ENCODE measurements at regions not wholly inside any gene's neighbourhood (a gene's known extent, or its start where the extent isn't known, plus 50 kb on each side); places are given as distances from the start of the nearest gene placed in this dataset.
A peak's percentile ranks its signal among the peaks of the same experiment; 100 is the strongest.
"Not testable (repeated sequence)": the region's sequence is repeated elsewhere in the genome, so short reads cannot be mapped to it uniquely, and the experiment has no call there.

DNA sequence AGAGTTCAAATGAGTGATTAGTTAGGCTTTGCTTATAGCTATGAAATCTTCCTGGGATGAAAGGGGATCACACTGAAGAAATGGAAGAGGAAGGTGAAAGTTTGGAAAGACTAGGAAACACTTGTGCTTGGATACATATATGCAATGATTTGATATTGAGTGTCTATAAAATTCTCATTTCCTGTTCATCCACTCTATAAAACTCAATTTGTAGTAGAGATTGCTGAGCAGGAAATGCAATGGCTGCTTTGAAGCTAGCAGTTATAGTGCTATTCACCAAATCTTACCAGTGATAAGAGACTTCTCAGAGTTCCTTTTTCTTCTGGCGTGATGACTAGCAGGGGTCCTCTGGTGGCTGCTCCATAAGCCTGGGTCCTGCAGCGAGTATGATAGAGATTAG is 128.1 kb upstream of the HPF1 start:
- no peak for DNase-seq

DNA sequence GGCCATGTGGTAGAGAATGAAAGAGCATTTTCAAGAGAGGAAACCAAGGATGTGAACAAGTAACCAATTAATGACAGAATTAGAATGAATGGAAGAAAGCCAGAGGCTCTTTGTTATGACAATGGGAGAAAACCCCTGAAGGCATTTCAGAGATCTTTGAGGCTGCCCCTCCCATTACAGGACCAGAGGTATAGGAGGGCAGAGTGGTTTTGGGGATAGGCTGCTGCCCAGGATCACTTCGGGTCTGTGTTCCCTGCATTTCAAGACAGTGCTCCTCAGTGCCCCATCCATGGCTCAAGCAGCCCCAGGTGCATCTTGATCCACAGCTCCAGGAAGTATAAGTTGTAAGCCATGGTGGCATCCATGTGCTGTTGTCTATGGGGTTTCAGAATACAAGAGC is 124.0 kb upstream of the HPF1 start:
- no peak for DNase-seq

DNA sequence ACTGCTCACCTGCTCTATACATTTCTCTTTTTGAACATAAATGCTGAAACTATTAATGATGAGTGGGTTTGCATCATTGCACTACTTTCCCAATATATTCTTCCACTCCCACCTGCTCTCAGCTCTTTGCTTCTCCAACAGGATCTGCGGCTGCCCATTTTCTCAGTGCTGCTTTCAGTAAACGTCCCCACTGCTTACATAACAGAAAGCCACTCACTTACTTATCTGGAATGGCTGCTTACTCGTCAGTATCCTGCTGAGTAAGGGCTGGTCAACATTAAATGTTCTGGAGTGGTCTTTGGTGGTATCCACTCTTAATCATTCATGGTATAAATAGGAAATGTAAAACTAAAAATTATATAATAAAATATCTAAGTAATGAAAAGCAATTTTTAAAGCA is 112.8 kb upstream of the HPF1 start:
- no peak for DNase-seq

- DNase-seq, result no peak
These were observed 111.7 kb upstream of the HPF1 start for GRCh38 chr4:169869490-169869889.

DNA sequence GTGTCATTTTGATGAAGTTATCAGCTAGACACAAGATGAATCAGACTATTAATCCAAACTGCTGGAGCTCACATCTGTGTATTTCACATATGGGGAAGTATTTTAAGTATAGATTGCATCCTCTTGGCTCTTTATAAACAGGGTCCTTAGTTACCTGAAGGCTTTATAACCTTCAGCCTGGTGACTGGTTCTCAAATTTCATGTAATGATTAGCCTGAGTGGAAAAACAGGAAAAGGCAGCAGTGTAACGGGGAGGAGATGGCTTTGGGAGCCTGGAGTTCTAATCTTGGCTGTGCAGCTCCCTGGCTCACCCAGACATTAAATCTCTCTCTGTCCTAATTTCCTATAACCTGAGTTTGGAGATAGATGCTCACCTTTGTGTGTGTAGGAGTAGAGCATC is 103.8 kb upstream of the HPF1 start:
- no peak for DNase-seq

- DNase-seq, result no peak
These were observed 101.8 kb upstream of the HPF1 start for GRCh38 chr4:169859366-169860216.

GRCh38 chr4:169854090-169854489 is 96.3 kb upstream of the HPF1 start:
- no peak for DNase-seq

GRCh38 chr4:169852481-169852880 is 94.7 kb upstream of the HPF1 start:
- no peak for DNase-seq

DNA sequence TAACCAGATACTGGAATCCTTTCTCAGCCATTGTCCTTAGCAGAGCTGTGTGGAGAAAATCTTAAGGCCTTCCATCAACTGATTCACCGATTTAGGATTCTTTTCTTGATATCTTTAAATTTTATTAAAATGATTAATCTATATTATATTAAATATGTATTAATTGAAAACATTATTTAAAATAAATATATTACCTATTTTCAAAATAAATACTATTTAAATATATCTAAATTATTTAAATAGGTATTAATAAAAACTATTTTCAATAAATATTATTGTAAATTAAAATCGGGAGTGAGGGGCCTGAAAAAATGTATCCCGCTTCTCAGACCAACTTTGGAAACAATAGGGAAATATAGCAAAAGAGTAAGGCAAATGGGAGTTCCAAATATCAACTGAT is 94.0 kb upstream of the HPF1 start:
- DNase-seq, result no peak

DNA sequence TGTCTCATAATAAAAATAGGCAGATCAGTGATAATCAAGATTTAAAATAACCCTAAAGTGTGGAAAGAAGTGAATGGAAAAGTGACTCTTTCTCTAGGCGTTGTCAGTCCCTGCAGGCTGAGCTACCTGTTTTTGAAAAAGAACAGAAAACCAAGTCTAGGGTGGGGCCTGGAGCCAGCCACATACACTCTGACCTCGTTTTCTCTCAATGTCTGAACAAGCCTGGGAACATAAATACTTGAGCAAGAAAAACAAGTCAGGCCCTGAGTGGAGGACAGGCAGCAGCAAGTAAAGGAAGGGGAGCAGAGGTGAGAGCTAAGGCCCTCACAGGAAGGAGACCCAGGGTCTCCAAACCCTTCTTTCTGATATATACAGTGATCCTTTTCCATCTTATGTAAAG is 91.7 kb upstream of the HPF1 start:
- no peak for DNase-seq

- no peak for DNase-seq
These were observed 90.3 kb upstream of the HPF1 start for GRCh38 chr4:169848018-169848417.

DNA sequence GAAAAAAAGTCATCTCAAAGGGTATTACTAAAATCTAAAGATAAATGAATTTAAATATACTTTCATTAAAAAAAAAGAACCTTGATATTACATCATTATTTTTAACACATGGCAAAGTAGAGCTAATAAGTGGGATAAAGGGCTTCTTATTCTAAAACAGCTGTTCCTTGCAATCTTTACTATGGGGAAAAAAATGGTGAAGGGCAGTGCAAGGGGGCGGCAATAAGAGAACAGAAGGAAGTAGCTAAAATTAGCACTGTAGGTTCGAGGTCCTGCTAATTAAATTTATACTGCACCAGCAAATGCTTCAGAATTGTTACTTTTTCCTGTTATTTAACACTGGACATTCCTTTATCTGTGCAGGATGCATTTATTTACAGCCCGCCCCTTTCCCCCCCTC is 89.4 kb upstream of the HPF1 start:
- no peak for DNase-seq

DNA sequence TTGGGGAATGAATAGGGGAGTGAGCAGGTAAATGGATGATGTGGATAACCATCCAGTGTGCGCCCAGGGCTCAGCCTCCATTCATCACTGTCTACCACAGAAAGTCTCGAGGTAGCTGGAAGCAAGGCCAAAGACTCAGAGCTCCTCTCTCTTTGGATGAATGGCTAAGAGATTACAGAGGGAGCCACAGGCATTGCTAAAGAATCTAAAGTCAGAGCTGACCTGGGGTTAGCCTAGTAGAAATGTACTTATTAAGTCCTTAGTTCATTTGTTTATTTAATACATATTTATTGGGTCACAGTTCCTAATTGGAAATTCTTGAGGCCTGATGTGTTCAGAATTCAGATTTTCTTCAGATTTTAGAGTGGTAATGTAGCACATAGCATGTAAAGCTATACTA is 88.7 kb upstream of the HPF1 start:
- DNase-seq, result no peak

- no peak for DNase-seq
These were observed 84.0 kb upstream of the HPF1 start for GRCh38 chr4:169841776-169842175.

GRCh38 chr4:169840554-169840953 is 82.8 kb upstream of the HPF1 start:
- no peak for DNase-seq

- DNase-seq, result not testable (repeated sequence)
These were observed 70.6 kb upstream of the HPF1 start for GRCh38 chr4:169828329-169828728.

DNA sequence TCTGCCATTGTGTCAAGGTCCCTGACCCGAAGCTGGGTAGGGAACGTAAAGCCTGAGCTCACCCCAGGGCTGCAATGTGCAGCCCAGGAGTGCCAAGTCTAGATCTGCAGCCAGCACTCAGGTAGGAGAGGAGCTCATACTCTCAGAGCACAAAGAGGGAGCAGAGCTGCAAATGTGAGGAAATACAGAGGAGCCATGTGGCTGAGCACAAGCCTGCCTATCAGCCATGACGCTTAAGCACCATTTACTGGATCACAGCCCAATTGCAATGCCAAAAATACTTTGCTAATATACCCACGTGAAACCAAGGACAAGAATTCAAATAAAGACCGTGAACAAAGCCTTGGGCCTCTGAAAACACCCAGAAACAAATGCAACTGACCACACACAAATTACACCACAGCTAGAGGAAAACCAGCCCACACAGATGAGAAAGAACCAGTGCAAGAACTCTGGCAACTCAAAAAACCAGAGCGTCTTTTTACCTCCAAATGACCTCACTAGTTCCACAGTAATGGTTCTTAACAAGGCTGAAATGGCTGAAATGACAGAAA is 69.0 kb upstream of the HPF1 start:
- DNase-seq, result no peak

- peak; percentile 75 for DNase-seq
These were observed 65.9 kb upstream of the HPF1 start for GRCh38 chr4:169823685-169824084.

DNA sequence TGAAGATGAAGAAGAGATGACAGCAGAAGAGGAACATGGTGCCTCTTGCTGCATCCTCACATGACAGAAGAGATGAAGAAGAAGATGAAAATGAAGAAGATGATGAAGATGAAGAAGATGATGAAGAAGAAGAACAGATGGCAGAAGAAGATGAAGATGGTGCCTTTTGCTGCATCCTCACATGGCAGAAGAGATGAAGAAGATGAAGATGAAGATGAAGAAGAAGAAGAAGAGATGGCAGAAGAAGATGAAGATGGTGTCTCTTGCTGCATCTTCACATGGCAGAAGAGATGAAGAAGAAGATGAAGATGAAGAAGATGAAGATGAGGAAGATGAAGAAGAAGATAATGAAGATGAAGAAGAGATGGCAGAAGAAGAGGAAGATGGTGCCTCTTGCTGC is 63.7 kb upstream of the HPF1 start:
- DNase-seq, result no peak

- no peak for DNase-seq
These were observed 60.4 kb upstream of the HPF1 start for GRCh38 chr4:169818063-169818679.

- no peak for DNase-seq
These were observed 57.9 kb upstream of the HPF1 start for GRCh38 chr4:169815606-169816005.

DNA sequence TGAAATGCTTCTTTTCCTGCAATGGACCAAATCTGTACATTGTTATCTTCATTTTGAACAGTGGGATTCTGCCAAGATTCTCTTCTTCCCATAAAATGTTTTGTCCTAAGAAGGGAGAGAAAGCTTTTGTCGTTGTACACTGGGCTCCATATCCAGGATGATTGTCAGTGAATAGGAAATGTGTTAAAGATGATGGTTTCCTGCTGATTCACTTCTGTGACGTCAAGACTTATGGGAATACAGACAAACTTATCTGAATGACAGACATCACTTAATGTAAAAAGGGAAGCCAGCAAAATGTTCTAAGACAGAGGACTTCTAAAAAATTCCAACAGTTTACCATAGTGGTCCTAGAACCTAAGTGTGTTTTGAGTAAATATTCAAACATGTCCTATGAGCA is 53.7 kb upstream of the HPF1 start:
- no peak for DNase-seq

- no peak for DNase-seq
These were observed 52.9 kb upstream of the HPF1 start for GRCh38 chr4:169810325-169811323.
